NB4 (cell line): ENCODE measurements at regions not wholly inside any gene's neighbourhood (a gene's known extent, or its start where the extent isn't known, plus 50 kb on each side); places are given as distances from the start of the nearest gene placed in this dataset.

ENCODE experiments used
- DNase-seq: peaks from one replicate; pipeline ENCODE4 v3.0.0; 2010; ENCODE audit warnings: low read depth
- H3K4me3 ChIP-seq: one replicate; pipeline ENCODE4 v1.5.1; 2011; ENCODE audit warnings: mild to moderate bottlenecking, low read depth, low read length, moderate library complexity
- MYC ChIP-seq: IDR thresholded peaks from 2 replicates; pipeline ENCODE4 v1.6.1; 2011; ENCODE audit warnings: low read depth, low read length
- POLR2A ChIP-seq: IDR thresholded peaks from 2 replicates; pipeline ENCODE4 v1.6.1; 2011; ENCODE audit warnings: mild to moderate bottlenecking; ENCODE audit not compliant: insufficient read length; ENCODE audit errors: extremely low read depth
- TF ChIP-seq, protein P1 (sequence below): IDR thresholded peaks from 2 replicates; pipeline ENCODE4 v1.6.1; 2011; ENCODE audit warnings: low read depth, low read length
- TF ChIP-seq, protein P2 (sequence below): IDR thresholded peaks from one replicate; pipeline ENCODE4 v1.5.1; 2012; ENCODE audit warnings: low read depth, low read length

DNA sequence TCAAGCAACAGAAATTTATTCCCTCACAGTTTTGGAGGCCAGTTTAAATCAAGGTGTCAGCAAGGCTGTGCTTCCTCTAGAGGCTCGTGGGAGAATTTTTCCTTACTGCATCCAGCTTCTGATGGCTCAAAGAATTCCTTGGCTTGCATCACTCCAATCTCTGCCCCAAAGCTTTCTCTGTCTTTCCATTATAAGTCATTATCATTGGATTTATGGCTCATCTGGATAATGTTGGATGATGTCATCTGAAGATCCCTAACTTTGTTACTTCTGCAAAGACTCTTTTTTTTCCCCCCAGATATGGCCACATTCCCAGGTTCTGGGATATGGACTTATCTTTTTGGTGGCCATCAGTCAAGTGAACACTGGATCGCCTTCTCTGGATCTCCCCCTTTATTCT, 146.3 kb upstream of the B3GAT2 start:
- TF ChIP-seq, protein P1, sequence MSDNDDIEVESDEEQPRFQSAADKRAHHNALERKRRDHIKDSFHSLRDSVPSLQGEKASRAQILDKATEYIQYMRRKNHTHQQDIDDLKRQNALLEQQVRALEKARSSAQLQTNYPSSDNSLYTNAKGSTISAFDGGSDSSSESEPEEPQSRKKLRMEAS, result no peak
- TF ChIP-seq POLR2A (no peak), MYC (no peak)
- TF ChIP-seq, protein P2, sequence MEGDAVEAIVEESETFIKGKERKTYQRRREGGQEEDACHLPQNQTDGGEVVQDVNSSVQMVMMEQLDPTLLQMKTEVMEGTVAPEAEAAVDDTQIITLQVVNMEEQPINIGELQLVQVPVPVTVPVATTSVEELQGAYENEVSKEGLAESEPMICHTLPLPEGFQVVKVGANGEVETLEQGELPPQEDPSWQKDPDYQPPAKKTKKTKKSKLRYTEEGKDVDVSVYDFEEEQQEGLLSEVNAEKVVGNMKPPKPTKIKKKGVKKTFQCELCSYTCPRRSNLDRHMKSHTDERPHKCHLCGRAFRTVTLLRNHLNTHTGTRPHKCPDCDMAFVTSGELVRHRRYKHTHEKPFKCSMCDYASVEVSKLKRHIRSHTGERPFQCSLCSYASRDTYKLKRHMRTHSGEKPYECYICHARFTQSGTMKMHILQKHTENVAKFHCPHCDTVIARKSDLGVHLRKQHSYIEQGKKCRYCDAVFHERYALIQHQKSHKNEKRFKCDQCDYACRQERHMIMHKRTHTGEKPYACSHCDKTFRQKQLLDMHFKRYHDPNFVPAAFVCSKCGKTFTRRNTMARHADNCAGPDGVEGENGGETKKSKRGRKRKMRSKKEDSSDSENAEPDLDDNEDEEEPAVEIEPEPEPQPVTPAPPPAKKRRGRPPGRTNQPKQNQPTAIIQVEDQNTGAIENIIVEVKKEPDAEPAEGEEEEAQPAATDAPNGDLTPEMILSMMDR, result no peak
- DNase-seq, result no peak
- no peak overlapping the region for H3K4me3 ChIP-seq

DNA sequence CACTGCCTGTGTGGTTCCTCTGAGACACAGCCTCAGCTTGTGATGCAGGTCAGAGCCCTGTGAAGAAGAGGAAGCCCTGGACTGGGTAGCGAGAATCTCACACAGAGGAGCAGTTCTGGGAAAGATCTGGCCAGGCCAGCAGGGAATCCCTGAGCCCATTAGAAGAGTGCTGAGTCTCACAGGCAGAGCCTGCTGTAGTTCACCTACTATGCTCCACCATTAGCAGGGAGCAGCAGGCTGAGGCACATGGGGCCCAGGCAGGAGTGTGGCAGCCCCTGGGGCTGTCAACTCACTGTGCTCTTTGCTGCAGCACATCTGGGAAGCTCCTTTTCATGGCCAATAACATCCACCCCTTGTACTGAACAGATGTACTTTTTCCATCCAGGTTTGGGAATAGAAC, 146.8 kb upstream of the B3GAT2 start:
- no peak overlapping the region for H3K4me3 ChIP-seq
- TF ChIP-seq POLR2A (no peak), MYC (no peak)
- TF ChIP-seq, protein P1, result no peak
- TF ChIP-seq, protein P2, result no peak
- DNase-seq, result no peak

DNA sequence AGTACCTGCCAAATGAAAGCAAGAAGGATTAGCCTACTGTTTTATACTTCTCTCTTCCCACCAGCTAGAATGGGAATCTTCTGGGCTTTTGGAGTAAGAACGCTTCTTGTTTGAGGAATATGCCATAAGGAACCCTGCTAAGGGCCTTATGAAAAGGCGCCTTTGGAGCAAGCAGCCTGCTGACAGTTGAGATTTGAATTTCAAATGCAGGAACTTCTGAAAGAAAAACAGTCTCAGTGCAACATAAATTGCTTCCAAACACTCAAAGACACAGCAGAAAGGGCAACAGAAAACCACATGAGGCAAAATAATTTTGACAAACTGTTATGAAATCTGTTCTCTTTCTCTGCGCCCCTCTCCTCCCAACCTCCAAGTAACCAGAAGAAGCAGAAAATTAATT, 149.4 kb upstream of the B3GAT2 start:
- no peak overlapping the region for H3K4me3 ChIP-seq
- TF ChIP-seq, protein P2, result no peak
- TF ChIP-seq, protein P1, result no peak
- TF ChIP-seq MYC (no peak), POLR2A (no peak)
- no peak for DNase-seq

DNA sequence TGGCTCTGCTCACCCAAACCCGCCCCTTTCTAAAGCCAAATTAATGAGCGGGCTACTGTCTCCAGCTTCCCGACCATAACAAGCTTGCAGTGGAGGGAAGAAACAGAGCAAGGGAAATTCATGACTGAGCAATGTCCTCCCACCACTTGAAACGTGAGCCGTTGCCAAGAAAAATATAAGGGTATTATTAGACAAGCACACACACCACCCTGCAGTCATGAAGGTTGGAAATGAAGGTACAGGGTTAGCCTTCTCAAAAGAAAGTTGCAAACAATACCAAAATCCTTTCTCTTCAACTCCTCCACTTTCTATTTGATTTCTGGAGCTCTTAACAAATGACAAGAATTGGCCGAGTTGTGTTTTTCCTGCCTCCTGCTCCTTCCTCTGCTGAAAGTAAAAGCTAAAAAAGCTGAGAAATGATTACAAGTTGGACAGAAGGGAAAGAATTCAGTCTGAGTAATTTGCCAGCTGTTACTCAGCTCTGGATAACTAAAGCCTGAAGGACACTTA, 151.1 kb upstream of the B3GAT2 start:
- H3K4me3 ChIP-seq, result no peak overlapping the region
- DNase-seq, result no peak

DNA sequence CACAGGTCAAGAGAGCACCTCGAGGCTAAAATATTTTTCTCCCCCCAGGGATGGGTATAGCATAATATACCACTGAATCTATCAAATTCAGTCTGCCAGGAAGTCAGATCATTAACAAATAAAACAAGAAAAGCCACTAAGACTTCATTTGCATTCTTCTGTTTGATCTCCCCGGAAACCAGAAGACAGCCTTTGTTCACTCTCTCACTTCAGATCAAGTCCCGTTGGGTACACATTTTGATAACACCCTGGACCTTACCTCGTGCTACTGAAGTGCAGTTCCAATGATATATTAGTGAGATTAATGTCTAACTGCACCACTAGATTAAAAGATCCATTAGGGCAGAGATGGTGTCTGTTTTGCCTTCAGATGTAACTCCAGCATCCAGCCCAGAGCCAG, 157.7 kb upstream of the B3GAT2 start:
- H3K4me3 ChIP-seq, result no peak overlapping the region
- TF ChIP-seq POLR2A, result no peak
- TF ChIP-seq, protein P1, result no peak
- no peak for TF ChIP-seq MYC
- TF ChIP-seq, protein P2, result no peak

More for the DNA sequence above, 151.1 kb upstream of the B3GAT2 start:
- TF ChIP-seq, protein P1, result no peak
- TF ChIP-seq, protein P2, result no peak
- no peak for TF ChIP-seq MYC
- no peak for TF ChIP-seq POLR2A

GRCh38 chr6:71114986-71115385, 158.1 kb upstream of the B3GAT2 start:
- DNase-seq, result peak; percentile 9
- TF ChIP-seq POLR2A, result no peak
- TF ChIP-seq, protein P1, result no peak
- TF ChIP-seq, protein P2, result no peak
- no peak for TF ChIP-seq MYC
- no peak overlapping the region for H3K4me3 ChIP-seq

More for the DNA sequence above, 157.7 kb upstream of the B3GAT2 start:
- no peak for DNase-seq
